ENCODE measurements at regions not wholly inside any gene's neighbourhood (a gene's known extent, or its start where the extent isn't known, plus 50 kb on each side); places are given as distances from the start of the nearest gene placed in this dataset.

GRCh38 chr20:24789877-24790276 is 159.2 kb upstream of the CST7 start:
- TF ChIP-seq CTCF (IDR thresholded peaks at IDR 0.05; ENCODE audit: partially characterized antibody, unreplicated experiment) = no peak
- H3K27me3 Mint-ChIP-seq (ENCODE audit: unreplicated experiment) = peaks cover 12% of the 10 kb centered on the region
- no peak overlapping the region for H3K27ac Mint-ChIP-seq (ENCODE audit: unreplicated experiment)
- no peak overlapping the region for H3K4me3 Mint-ChIP-seq (ENCODE audit: unreplicated experiment)
- H3K36me3 Mint-ChIP-seq (ENCODE audit: unreplicated experiment) = peaks cover 5% of the 10 kb centered on the region
- H3K9me3 Mint-ChIP-seq (ENCODE audit: unreplicated experiment) = peaks cover 5% of the 10 kb centered on the region
- no peak for DNase-seq
- no peaks in the 10 kb centered on the region for H3K4me1 Mint-ChIP-seq (ENCODE audit: low read depth, unreplicated experiment)

- H3K27me3 Mint-ChIP-seq (ENCODE audit: unreplicated experiment) = peaks cover 10% of the 10 kb centered on the region
- peaks cover 5% of the 10 kb centered on the region for H3K9me3 Mint-ChIP-seq (ENCODE audit: unreplicated experiment)
- peaks cover 5% of the 10 kb centered on the region for H3K36me3 Mint-ChIP-seq (ENCODE audit: unreplicated experiment)
- no peak overlapping the region for H3K4me3 Mint-ChIP-seq (ENCODE audit: unreplicated experiment)
- no peak for TF ChIP-seq CTCF (IDR thresholded peaks at IDR 0.05; ENCODE audit: partially characterized antibody, unreplicated experiment)
- DNase-seq = no peak
- no peak overlapping the region for H3K27ac Mint-ChIP-seq (ENCODE audit: unreplicated experiment)
- H3K4me1 Mint-ChIP-seq (ENCODE audit: low read depth, unreplicated experiment) = no peaks in the 10 kb centered on the region
These were observed 158.3 kb upstream of the CST7 start for GRCh38 chr20:24790746-24791283.

DNA sequence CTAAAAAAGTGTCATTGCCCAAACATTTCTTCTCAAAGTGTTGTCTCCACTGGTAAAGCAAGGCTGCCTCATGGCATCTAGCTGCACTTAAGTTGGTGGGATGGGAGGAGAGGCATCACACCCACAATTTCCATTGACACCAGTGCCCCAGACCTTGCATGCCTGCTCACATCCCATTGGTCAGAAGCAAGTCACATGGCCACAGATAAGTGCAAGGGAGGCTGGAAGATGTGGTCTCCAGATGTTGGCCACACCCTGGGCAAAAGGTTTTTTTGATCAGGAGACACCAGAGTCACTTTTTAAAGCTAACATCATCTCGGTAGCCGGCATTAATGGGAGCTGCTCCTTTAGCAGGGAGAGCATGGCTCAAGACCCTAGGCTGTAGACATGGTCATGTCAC is 157.1 kb upstream of the CST7 start:
- Mint-ChIP-seq H3K27ac (ENCODE audit: unreplicated experiment) (no peak overlapping the region), H3K4me1 (ENCODE audit: low read depth, unreplicated experiment) (no peaks in the 10 kb centered on the region), H3K27me3 (ENCODE audit: unreplicated experiment) (peaks cover 10% of the 10 kb centered on the region), H3K9me3 (ENCODE audit: unreplicated experiment) (peaks cover 5% of the 10 kb centered on the region), H3K4me3 (ENCODE audit: unreplicated experiment) (no peak overlapping the region), H3K36me3 (ENCODE audit: unreplicated experiment) (peaks cover 5% of the 10 kb centered on the region)
- TF ChIP-seq CTCF (IDR thresholded peaks at IDR 0.05; ENCODE audit: partially characterized antibody, unreplicated experiment) = no peak
- no peak for DNase-seq

GRCh38 chr20:24792641-24793495 is 156.2 kb upstream of the CST7 start:
- H3K36me3 Mint-ChIP-seq (ENCODE audit: unreplicated experiment) = peaks cover 5% of the 10 kb centered on the region
- H3K9me3 Mint-ChIP-seq (ENCODE audit: unreplicated experiment) = peaks cover 5% of the 10 kb centered on the region
- TF ChIP-seq CTCF (IDR thresholded peaks at IDR 0.05; ENCODE audit: partially characterized antibody, unreplicated experiment) = no peak
- H3K27ac Mint-ChIP-seq (ENCODE audit: unreplicated experiment) = no peak overlapping the region
- no peaks in the 10 kb centered on the region for H3K4me1 Mint-ChIP-seq (ENCODE audit: low read depth, unreplicated experiment)
- no peak for DNase-seq
- H3K27me3 Mint-ChIP-seq (ENCODE audit: unreplicated experiment) = peaks cover 7% of the 10 kb centered on the region
- no peak overlapping the region for H3K4me3 Mint-ChIP-seq (ENCODE audit: unreplicated experiment)

DNA sequence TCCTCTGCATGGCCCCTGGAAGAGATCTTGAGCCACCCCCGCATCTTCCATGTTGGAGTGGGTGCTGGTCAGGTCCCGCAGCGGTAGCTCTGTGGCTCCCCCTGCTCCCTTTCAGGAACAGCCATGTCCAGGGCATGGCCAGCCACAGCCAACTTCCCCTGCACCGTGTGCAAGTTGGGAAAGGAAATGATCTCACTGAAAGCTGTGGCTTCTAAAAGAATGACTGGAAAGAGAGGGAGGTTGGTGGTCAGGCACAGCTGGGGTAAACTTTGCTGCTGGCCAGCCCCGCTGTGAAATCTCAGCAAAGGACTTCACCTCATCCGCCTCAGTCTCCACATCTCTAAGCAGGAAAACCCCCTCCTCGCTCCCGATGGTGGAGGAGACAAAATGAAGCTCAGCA is 153.6 kb upstream of the CST7 start:
- DNase-seq = no peak
- Mint-ChIP-seq H3K4me1 (ENCODE audit: low read depth, unreplicated experiment) (no peaks in the 10 kb centered on the region), H3K27ac (ENCODE audit: unreplicated experiment) (no peak overlapping the region), H3K36me3 (ENCODE audit: unreplicated experiment) (peaks cover 5% of the 10 kb centered on the region), H3K4me3 (ENCODE audit: unreplicated experiment) (no peak overlapping the region), H3K27me3 (ENCODE audit: unreplicated experiment) (peaks cover 9% of the 10 kb centered on the region), H3K9me3 (ENCODE audit: unreplicated experiment) (peaks cover 5% of the 10 kb centered on the region)
- no peak for TF ChIP-seq CTCF (IDR thresholded peaks at IDR 0.05; ENCODE audit: partially characterized antibody, unreplicated experiment)

All from glutamatergic neuron (in vitro differentiated cells).